GM12864 (cell line): ENCODE measurements at regions not wholly inside any gene's neighbourhood (a gene's known extent, or its start where the extent isn't known, plus 50 kb on each side); places are given as distances from the start of the nearest gene placed in this dataset.
A peak's percentile ranks its signal among the peaks of the same experiment; 100 is the strongest.

ENCODE experiments used
- DNase-seq: peaks from one replicate; pipeline ENCODE4 v3.0.0-alpha.2; 2011; ENCODE audit warnings: low read depth
- H3K4me3 ChIP-seq: 2 replicates; pipeline ENCODE4 v1.5.1; 2011; ENCODE audit warnings: mild to moderate bottlenecking, low read depth, low read length, control low read depth
- TF ChIP-seq, protein P1 (sequence below): IDR thresholded peaks from 2 replicates; pipeline ENCODE4 v1.5.1; 2011; ENCODE audit warnings: low read depth, mild to moderate bottlenecking, moderate library complexity, low read length, control low read depth, inconsistent platforms; ENCODE audit errors: missing control alignments

DNA sequence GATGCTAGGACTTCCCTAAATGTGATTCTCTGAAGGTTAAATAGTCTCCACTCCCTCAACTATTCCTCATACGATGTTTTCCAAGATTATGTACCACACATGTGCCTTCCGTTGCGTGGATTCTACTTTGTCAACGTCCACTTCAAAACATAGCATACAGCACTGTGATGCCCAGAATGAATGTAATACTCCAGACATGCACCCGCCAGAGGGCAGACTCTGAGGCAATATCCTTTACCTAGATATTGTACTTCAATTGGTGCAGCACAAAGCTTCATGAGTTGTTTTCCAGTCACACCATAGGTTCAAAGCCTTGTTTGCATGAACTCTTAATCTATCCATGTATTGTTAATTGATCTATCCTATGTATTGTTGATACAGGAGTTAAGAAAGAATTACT, 201.0 kb upstream of the NABP1 start:
- TF ChIP-seq, protein P1, sequence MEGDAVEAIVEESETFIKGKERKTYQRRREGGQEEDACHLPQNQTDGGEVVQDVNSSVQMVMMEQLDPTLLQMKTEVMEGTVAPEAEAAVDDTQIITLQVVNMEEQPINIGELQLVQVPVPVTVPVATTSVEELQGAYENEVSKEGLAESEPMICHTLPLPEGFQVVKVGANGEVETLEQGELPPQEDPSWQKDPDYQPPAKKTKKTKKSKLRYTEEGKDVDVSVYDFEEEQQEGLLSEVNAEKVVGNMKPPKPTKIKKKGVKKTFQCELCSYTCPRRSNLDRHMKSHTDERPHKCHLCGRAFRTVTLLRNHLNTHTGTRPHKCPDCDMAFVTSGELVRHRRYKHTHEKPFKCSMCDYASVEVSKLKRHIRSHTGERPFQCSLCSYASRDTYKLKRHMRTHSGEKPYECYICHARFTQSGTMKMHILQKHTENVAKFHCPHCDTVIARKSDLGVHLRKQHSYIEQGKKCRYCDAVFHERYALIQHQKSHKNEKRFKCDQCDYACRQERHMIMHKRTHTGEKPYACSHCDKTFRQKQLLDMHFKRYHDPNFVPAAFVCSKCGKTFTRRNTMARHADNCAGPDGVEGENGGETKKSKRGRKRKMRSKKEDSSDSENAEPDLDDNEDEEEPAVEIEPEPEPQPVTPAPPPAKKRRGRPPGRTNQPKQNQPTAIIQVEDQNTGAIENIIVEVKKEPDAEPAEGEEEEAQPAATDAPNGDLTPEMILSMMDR = no peak
- no peak overlapping the region for H3K4me3 ChIP-seq
- DNase-seq = no peak

GRCh38 chr2:191478799-191479679, 198.9 kb upstream of the NABP1 start:
- no peak overlapping the region for H3K4me3 ChIP-seq
- no peak for DNase-seq
- TF ChIP-seq, protein P1 = no peak

- H3K4me3 ChIP-seq = no peak overlapping the region
- peak; percentile 3 for DNase-seq
- TF ChIP-seq, protein P1 = no peak
These were observed 198.3 kb upstream of the NABP1 start for GRCh38 chr2:191479680-191480023.

DNA sequence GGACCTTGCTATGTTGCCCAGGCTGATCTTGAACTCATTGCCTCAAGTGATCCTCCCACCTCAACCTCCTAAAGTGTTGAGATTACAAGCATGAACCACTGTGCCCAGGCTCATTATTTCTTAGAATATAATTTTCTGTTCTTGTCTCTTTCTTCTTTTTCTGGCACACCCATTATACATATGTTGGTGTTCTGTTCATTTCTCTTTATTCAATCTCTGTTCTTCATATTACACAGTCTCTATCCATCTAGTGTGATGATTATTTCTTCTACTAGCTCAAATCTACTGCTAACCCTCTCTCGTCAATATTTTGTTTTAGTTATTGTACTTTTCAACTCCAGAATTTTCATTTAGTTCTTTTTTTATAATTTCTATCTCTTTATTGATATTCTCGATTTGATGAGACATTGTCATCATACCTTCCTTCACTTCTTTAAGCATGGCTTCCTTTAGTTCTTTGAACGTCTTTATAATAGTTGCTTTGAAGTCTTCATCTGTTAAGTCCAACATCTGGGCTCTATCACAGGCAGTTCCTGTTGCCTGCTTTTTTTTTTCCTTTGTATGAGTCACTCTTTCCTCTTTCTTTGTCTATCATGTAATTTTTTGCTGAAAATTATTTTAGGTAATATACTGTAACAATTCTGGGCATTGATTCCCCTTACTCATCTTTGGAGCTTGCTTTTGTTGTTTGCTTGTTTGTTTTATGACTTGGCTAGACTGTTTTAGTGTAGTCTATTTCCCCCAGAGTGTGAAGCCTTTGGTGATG, 196.4 kb upstream of the NABP1 start:
- no peak overlapping the region for H3K4me3 ChIP-seq
- TF ChIP-seq, protein P1 = no peak
- DNase-seq = no peak

- TF ChIP-seq, protein P1 = no peak
- no peak overlapping the region for H3K4me3 ChIP-seq
- no peak for DNase-seq
These were observed 194.8 kb upstream of the NABP1 start for GRCh38 chr2:191483117-191483516.

GRCh38 chr2:191486584-191487320, 191.2 kb upstream of the NABP1 start:
- TF ChIP-seq, protein P1 = no peak
- no peak for DNase-seq
- H3K4me3 ChIP-seq = no peak overlapping the region
